ENCODE measurements at regions not wholly inside any gene's neighbourhood (a gene's known extent, or its start where the extent isn't known, plus 50 kb on each side); places are given as distances from the start of the nearest gene placed in this dataset.

DNA sequence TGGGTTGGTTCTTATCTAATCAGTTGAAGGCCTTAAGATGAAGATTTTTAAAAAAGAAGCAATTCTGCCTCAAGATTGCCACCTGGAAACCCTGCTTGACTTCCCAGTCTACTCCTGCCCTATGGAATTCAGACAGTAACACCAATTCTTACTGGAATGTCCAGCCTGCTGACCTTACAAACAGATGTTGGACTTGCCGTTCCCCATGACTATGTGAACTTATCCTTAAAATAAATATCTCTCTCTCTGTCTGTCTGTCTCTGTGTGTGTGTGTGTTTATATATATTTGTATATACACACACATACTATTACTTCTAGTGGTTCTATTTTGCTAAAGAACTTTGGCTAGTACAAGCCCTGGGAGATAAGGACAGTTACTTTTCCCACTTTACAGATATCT is 675.3 kb downstream of the SLC4A3 start:
- no peak for DNase-seq

DNA sequence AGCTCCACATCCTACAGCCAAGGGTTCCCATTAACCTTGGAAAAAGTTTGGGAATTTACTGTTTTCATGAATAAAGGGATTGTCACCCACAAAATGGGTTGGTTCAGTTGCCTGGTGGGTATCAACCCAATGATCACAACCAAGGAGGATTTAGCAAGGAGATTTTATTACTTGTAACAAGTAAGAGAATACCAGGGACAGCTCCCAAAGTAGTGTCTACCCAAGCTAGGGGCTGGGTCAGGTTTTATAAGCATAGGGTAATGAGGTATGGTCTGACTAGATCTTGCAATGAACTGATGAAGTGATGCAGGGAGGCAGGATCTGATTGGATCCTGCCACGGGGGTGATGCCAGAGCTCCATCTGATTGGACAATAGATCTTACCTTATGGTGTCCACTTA is 681.8 kb downstream of the SLC4A3 start:
- DNase-seq = no peak

DNA sequence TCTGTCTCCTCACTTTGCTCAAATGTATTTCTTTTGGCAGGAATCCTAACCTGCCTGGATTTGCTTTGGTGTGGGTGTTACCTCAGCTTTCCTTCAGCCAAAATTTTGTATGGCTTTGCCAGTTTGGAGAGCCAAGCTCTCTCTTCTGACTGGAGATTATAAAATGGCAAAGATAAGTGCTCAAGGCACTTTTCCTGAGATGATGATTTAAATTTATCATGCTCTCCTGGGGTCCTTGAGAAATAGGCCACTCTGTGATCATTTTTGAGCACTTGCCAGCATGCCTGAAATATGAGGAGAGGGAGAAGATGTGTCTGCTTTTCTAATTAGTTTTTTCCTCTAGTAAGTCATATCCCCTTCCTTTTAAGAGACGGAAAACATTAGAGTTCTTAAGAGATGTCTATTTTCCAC is 683.0 kb downstream of the SLC4A3 start:
- DNase-seq = no peak

DNA sequence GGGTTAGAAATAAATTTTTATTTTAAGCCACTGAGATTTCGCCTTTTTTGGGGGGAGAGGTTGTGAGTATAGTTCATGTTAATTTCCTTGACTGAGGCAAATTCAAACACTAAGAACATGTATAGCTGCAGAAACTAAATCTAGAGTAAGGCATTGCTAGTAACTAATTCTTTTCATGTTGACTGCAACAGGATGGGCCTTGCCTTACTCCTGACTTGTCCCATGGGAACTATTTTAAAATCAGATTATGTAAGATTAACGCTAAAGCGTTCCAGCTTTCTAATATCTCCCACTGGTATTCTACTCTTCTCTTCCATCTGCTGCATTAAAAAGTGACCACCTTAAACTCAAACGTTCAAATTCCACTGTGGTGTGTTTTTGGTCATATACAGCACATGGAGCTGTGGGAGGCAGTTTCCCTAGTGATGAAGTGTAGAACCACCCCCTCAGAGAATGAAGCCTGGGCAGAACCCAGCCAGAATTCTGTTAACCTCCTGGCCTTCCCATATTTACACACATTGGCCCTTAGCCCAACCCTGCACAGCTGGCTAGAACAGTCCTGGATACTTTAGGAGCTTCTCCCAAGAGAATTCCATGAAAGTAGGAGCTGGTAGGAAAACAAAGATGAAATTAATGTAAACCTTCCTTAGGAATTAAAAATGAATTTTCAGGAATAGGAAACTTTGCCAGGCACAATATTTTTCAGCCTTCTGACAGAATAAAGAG is 687.8 kb downstream of the SLC4A3 start:
- DNase-seq = no peak

DNA sequence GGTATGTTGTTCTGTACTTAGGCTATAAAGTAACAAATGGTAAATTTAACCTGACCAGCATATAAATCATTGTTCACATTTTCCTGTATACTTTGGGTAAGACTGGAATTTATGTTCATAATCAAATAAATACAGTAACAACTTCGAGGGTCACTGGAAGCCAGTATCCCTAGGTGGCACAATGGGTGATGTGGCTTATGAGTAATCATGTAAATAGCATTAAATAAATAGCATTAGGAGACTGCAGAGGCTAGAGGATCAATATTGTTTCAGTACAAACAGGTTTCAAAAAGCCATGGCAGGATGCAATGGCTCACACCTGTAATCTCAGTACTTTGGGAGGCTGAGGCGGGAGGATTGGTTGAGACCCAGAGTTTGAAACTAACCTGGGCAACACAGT is 690.6 kb downstream of the SLC4A3 start:
- no peak for DNase-seq

DNA sequence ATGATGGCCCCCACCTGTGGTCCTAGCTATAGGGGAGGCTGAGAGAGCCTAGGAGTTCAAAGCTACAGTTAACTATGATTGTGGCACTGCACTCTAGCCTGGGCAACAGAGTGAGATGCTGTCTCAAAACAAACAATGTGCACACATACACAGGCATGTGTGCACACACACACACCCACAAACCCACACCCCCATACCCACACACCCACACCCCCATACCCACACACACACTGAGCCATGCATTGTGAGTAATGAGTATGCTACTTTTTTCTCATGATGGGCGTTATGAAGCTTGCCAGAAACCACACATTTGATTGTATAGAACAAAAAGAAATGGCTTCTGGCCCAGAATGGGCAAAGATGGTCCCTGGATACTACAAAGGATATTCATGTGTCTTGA is 691.1 kb downstream of the SLC4A3 start:
- DNase-seq = no peak

DNA sequence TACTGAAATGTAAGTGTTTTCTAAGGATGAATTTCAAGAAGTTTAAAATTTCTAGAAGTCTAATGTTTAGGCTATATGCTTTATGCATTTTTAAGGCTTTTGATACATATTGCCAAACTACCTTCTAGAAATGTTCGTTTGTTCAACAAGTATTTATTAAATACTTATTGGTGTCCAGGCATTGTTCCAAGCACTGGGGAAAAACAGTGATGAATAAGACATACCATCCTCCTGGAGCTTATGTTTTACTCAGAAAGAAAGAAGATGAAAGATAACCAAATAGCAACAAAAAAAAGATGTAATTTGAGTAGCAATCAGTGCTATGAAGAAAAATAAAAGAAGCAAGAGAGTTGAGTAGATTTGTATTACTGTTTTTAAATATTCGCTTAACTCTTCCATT is 692.9 kb downstream of the SLC4A3 start:
- no peak for DNase-seq

DNA sequence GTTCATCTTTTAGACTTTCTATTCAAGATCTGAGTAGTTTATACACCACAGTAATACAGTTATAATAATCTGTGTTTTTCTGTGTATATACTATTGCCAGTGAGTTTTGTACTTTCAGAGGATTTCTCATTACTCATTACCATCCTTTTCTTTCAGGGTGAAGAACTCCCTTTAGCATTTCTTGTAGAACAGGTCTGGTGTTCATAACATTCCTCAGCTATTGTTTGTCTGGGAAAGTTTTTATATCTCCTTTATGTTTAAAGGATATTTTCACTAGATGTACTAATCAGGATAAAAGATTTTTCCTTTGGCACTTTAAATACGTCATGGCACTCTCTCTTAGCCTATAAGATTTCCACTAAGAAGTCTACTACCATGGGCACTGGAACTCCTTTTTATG is 705.5 kb downstream of the SLC4A3 start:
- DNase-seq = no peak

DNA sequence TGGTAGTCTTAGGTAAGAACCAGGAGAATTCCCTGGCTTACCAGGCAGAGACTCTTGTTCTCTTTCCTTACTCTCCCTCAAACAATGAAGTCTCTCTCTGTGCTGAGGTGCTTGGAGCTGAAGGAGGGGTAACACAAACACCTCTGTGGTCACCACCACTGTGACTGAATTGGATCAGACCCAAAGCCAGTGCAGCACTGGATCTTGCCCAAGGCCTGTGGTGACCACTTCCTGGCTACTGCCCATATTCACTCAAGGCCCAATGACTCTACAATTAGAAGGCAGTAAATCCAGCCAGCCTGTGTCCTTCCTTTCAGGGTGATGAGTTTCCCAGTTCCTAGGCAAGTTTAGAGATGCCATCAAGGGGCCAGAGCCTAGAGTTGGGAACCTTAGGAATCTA is 706.8 kb downstream of the SLC4A3 start:
- DNase-seq = no peak

DNA sequence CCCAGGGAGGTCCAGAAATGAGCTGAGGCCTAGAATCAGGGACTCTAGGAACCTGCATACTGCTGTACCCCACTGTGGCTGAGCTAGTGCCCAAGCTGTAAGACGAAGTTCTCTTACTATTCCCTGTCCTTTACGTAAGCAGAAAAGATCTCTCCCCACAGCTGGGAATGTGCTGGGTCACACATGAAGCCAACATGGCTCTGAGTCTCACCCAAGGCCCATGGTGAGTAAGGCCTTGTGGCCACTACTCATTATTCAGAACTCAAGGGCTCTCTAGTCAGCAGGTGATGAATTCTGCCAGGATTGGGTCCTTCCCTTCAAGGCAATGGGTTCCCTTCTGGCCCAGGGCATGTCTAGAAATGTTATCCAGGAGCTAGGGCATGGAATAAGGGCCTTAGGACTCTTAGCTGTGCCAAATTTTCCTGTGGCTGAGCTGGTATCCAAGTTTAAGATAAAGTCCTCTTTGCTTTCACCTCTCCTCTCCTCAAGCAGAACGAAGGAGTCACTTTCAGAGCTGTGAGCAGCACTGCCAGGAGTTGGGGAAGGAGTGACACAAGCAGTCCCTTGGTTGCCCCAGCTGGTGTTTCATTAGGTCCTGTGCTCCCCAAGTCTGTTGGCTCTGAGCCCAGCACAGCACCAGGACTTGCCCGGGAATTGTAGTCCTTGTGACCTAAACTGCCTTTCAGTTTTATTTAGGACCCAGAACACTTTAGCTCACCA is 707.6 kb downstream of the SLC4A3 start:
- no peak for DNase-seq

DNA sequence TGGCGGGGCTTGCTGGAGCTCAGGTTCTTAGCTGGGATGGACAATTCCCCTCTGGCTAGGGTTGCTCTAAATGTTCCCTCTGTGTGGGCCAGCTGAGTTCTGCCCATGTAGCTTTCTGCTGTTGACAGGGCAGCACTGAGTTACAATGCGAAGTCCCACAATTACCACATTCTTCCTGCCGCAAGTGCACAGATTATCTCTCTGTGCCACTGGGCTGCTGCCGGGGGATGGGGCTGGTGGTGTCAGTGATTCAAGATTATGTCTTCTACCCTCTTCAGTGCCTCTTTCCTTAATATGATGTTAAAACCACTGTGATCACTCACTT is 708.1 kb downstream of the SLC4A3 start:
- no peak for DNase-seq

DNA sequence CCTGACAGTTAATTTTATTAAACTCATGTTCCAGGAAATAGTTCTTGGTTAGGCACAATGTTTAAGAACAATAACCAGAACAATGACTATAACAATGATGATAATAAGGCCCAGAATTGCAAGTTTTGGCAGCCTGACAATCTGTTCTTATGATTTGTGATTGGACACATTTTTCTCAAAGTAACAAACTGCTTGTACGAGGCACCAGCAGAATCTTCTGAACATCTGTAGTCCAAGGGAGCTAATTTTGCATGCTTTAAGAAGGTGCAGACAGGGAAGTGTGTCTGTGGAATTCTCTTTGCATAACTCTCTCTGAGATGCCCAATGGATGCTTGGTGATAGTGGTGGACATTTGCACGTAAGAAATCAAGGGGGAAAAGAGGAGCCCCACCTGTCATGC is 709.3 kb downstream of the SLC4A3 start:
- no peak for DNase-seq

DNA sequence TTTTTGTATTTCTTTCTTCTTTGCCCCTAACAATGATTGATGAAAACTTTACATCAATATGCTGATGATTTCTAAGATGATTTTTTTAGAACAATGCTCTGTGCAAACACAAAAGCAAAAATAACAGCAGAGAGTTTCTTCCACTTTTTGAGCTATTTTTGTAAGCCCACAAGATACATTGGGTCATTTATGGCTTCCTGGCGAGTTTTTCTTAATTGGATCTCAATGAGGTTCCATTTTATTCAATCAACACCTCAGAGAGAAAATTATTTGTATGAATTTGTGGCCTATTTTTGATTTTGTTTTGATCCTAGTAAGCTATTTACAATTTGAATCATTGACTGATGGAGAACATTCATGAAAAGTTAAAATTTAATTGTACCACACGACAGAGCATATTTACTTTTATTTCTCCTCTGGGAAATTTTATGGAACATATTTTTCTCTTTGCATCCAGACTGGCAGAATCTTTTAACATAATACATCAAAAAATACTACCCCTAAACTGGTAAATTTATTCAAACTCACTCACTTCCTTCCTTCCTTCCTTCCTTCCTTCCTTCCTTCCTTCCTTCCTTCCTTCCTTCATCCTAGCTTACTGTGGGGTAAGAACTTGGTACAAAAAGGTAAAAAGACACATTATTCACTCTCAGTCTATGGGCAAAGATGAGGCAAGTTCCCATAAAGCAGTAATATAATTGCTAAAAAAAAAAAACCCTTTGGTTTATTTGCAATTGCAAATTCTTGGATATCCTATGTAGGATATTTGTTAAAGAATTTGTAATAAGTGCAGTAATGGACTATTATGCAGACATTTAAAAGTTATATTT is 710.4 kb downstream of the SLC4A3 start:
- DNase-seq = no peak

DNA sequence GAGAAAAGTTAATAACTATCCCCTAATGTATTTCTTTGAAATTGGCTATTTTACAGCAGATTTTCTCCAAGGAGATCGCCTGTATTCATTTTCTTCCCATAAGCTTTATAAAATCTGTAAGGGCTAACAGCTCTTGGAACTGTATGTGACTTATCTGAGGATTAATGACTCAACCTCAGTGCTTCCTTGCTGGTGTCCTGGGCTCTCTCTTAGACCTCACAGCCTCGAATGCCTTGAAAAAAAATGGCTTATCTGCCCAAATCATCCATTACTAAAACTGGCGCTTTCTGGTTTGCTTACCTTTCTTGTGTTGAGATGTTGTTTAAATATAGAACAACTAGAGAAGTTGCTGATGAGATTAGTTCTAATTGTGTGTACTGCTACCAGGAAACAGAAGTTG is 713.6 kb downstream of the SLC4A3 start:
- no peak for DNase-seq

DNA sequence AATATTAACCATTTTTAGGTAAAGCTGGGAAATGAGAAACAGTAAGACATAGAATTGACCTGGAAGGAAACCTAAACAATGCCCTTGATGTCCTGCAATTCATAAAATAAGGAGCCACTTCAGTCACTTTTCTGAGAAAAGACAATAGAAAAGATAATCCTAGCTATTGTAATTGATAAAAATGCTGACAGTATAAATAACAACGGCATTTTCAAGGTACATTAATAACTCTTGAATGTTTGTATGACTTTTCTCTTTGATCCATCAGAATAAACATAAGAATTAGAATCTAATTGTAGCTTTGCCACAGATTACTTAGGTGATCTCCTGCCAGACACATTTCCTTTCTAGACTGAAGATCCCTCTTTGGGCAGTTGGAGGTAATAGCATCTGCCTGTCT is 719.5 kb downstream of the SLC4A3 start:
- DNase-seq = no peak

DNA sequence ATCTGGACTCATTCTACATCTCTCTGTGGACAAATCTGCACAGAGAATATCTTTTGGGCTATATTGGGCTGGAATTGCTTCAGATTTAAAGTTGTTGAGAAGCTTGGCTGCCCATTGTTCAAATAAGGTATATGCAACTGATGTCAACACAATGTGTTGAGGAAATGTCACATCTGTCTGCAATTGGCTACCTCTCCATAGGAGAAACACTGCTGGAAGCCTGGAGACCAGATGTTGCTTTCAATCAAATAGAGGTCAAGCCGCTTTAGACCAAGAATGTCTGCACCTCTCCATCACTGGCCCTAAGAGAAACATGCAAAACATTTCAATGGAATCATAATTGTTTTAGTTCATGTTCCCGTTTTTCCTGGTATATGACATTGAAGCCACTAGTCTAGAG is 720.2 kb downstream of the SLC4A3 start:
- no peak for DNase-seq

DNA sequence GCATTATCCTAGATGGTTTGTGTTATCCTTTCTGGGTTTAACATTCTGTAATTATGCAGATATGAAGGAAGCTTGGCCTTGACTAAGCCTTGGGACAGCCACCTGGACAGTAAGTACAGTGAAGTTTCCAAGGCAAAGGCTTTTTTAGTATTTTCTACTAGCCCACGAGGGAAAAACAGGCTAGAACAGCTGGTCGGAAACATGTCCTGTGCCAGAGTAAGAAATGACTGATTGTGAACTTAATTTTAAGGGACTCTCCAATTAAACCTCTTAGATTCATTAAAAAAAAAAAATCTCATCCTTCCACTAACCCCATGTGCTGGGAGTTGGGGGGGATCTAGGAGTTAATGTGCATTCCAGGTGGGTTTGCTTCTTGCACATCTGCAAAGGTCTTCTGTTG is 720.8 kb downstream of the SLC4A3 start:
- no peak for DNase-seq

DNA sequence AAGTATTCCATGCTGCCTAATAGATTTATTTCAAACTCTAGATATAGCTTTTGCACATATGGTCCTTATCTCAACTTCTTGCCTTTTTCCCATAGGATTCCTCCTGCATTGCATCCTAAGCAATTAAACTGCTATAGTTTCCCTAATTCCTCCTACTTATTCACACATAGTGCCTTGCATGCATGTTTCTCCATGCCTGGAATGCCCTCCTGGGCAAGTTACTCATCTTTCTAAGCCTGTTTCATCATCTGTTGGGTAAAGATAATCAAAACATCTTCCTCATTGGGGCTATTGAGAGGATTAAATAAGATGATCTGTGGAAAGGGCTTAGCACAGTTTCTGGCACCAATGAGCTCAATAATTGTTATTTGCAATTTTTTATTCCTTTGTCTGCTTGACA is 726.5 kb downstream of the SLC4A3 start:
- DNase-seq = no peak

DNA sequence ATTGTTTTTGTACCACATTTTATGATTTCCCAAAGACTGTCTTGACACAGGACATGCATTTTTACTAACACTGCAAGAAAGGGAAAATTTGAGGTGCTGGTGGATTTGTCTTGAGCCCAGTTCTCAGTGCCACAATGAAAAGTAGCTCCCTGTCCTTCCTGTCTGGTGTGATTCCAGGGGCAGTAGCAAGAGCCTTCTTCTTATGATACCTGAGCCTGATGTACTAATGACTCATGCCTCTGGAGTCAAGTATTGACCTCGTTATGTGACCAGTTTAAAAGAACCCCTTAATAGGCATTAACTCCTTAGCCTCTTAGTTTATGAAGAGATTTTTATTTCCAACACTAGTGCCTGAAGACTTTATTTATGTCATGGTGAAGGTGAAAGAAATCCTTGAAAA is 728.6 kb downstream of the SLC4A3 start:
- no peak for DNase-seq

DNA sequence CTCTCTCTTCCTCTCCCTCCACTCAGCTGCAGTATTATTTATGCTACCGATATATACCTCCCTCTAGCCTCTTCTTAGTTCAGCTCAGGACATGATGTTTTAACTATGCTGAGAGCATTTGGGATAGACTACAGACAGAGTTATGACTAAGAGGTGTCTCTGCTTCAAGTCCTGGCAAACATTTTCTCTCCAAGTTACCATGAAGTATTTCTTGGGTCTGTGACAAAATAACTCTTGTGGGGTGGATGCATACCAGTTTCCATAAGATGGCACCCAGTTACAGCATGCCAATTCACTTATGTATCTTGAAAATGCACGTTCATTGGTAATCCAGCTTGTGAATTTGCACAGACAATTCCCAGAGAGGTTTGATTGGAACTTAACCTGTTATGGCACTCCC is 737.6 kb downstream of the SLC4A3 start:
- DNase-seq = no peak

DNA sequence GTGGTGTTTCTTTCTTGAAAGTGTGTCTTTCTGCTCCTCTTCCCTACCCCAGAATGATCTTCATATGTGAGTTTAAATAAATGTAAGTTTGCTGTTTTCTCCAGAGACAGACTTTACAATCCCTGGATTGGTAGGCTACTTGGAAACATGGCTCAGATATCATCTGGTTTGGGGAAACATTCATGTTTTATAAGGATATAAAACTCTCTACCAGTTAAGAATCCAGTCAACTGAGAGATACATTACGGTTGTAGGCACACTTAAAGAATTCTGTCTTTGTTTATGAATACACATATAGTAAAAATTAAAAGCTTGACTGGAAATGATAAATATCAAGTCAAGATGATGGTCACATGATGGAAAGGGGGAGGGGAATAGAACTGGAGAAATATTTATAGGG is 739.3 kb downstream of the SLC4A3 start:
- no peak for DNase-seq

DNA sequence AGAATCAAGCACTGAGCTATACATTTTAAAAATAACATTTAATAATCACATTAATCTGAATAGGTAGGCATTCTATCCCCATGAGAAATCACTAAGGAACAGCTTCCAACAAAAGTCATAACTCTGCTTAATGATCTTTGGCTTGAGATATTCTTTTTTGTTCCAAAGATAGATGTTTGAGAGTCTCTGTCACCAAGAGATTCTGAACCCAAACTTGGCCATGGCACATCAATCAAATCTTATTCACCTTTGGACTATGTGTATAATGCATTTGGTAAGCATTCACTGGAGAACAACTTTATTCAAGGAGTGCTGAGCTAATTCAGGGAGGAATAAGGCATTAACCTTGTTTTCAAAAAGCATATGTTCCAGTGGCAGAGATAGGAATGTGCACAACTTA is 743.3 kb downstream of the SLC4A3 start:
- DNase-seq = no peak

DNA sequence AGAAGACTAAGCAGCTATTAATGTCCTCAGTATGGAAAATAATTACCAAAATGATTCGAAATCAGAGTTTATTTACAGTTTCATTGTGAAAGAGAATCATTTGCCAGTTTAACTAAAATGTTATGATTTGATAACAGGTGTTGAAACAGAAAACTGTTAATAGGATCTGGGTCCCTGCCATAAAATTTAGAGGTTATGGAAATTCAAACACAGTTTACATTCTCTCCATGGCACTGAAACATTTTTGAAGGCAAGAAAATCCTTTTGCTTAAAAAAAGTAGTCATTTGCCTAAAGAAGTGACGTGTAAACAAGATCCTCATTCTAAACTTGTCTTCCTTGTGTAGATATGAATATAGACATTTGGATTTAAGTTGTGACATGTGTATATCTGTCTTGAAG is 743.8 kb downstream of the SLC4A3 start:
- DNase-seq = no peak

DNA sequence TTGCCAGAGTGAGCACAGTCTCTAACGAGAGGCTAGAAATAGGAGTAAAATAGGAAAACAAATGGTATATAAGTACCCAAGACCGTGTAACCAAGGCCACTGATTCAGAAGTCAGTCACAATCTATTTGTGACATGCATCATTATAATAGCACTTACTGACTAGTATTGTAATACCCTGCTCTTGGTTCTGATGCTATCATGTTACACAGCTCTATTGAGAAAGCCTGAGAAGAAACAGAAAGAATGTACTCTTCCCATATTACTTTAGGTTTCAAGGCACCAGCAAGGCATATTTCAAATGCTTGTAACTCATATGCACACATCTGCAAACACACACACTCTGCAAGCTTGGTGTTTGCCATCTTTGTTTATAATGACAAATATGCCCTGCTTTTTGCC is 746.4 kb downstream of the SLC4A3 start:
- DNase-seq = no peak
